ENCODE measurements at regions not wholly inside any gene's neighbourhood (a gene's known extent, or its start where the extent isn't known, plus 50 kb on each side); places are given as distances from the start of the nearest gene placed in this dataset.

DNA sequence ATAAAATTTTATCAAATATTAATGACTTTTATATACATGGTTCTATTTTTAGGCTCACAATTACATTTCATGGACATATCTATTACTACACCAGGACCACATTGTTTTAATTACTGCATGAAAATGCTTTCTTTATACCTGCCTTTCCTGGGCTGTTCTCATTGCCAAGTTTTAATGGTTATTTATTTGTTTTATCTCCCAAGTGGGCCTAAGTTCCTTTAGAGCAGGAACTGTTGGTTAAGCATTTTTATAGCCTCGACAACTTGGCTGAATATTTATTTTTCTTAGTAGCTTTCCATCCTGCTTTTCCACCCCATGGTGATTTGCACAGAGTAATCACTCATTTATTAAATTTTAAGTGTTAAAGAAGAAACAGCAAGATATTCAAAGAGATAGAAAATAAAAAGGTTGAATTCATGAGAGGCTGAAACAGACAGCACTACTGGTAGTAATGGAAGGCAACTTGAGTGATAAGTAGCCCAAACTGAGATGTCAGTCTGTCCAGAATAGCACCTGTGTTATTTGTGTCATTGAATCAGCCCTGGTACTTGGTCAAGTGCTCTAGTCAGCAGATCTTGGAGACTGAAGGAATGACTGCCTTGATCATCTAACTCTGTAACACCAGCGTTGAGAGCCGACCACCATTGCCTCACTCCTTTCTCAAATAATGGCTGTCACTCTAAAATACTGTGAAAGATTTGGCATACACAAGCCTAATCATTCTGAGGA is 119.1 kb upstream of the EGLN3 start:
- ChIA-PET CTCF (no interaction called here), POLR2A (no interaction called here)
- H4K20me1 ChIP-seq (ENCODE audit: control insufficient read depth, insufficient read depth, low read length, poor library complexity, severe bottlenecking): no peaks in the 10 kb centered on the region
- peaks cover 0 to 6% (median 5%) of the 10 kb centered on the region in 3 donors for H3K9me3 ChIP-seq (ENCODE audit: control extremely low read depth in 1 of 3, control insufficient read depth in 2 of 3, insufficient read depth in 1 of 3, low read length in 2 of 3)
- H3K27me3 ChIP-seq (replicated peaks in 1 of 4; ENCODE audit: control extremely low read depth in 1 of 4, control insufficient read depth in 3 of 4, insufficient read depth in 4 of 4, low read length in 3 of 4): no peaks in the 10 kb centered on the region
- intact Hi-C loops (cut with micrococcal nuclease): no loop called here
- H3K36me3 ChIP-seq (replicated peaks in 1 of 2; ENCODE audit: control extremely low read depth in 1 of 2, control insufficient read depth in 1 of 2, extremely low read depth in 1 of 2, insufficient read depth in 2 of 2, low read length in 1 of 2): no peaks in the 10 kb centered on the region
- H3K27me3 Mint-ChIP-seq: peaks cover 3% of the 10 kb centered on the region
- no peak overlapping the region for H2AFZ ChIP-seq (ENCODE audit: insufficient read depth, low read depth, low read length, poor library complexity, severe bottlenecking)
- DNase-seq (no peak), ATAC-seq (ENCODE audit: low read depth) (no peak)
- H3K4me1 Mint-ChIP-seq: no peaks in the 10 kb centered on the region
- no peaks in the 10 kb centered on the region for H3K79me2 ChIP-seq (ENCODE audit: control insufficient read depth, insufficient read depth, low read length)
- no peak overlapping the region for H3K4me2 ChIP-seq (replicated peaks; ENCODE audit: low read depth, low read length, poor library complexity, severe bottlenecking)
- no peak overlapping the region for H3K4me3 ChIP-seq (ENCODE audit: control extremely low read depth in 1 of 5, extremely low read depth in 1 of 5, insufficient read depth in 1 of 5, low read depth in 2 of 5, low read length in 4 of 5)
- no peak overlapping the region for H3K27ac Mint-ChIP-seq
- H3K27ac ChIP-seq (ENCODE audit: low read length in 2 of 2): no peak overlapping the region
- no peak overlapping the region for H3K4me3 Mint-ChIP-seq
- no peaks in the 10 kb centered on the region for H3K4me1 ChIP-seq (ENCODE audit: control insufficient read depth in 2 of 2, insufficient read depth in 2 of 2, low read length in 2 of 2)
- WGBS (ENCODE audit: insufficient coverage): no CpG with 5 or more reads among the region's 3 CpGs
- TF ChIP-seq CTCF (IDR thresholded peaks at IDR 0.05) (no peak), EZH2 (IDR thresholded peaks at IDR 0.05; ENCODE audit: borderline replicate concordance, insufficient read depth, low read depth, low read length, poor library complexity, severe bottlenecking) (no peak)
- no peak overlapping the region for H3K9ac ChIP-seq (ENCODE audit: low read length)
- peaks cover 5% of the 10 kb centered on the region for H3K9me3 Mint-ChIP-seq (ENCODE audit: insufficient read depth)

DNA sequence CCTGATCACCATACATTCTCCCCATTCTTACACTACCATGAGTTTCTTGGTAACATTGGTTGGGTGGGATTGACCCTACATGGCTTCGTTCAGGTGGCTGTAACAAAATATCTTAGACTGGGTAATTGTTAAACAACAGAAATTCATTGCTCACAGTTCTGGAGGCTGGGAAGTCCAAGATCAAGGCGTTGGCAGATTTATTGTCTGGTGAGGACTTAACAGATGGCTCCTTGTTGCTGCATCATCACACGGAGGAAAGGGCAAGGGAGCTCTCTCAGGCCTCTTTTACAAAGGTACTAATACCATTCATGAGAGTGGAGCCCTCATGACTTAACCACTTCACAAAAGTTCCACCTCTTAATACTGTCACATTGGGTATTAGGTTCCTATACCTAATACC is 116.7 kb upstream of the EGLN3 start:
- Mint-ChIP-seq H3K4me3 (no peak overlapping the region), H3K9me3 (ENCODE audit: insufficient read depth) (peaks cover 4% of the 10 kb centered on the region), H3K27ac (no peak overlapping the region), H3K27me3 (peaks cover 3% of the 10 kb centered on the region), H3K4me1 (no peaks in the 10 kb centered on the region)
- Histone ChIP-seq H3K4me2 (replicated peaks; ENCODE audit: low read depth, low read length, poor library complexity, severe bottlenecking) (no peak overlapping the region), H4K20me1 (ENCODE audit: control insufficient read depth, insufficient read depth, low read length, poor library complexity, severe bottlenecking) (no peaks in the 10 kb centered on the region), H2AFZ (ENCODE audit: insufficient read depth, low read depth, low read length, poor library complexity, severe bottlenecking) (no peak overlapping the region), H3K4me3 (ENCODE audit: control extremely low read depth in 1 of 5, extremely low read depth in 1 of 5, insufficient read depth in 1 of 5, low read depth in 2 of 5, low read length in 4 of 5) (no peak overlapping the region), H3K9ac (ENCODE audit: low read length) (no peak overlapping the region), H3K27me3 (replicated peaks in 1 of 4; ENCODE audit: control extremely low read depth in 1 of 4, control insufficient read depth in 3 of 4, insufficient read depth in 4 of 4, low read length in 3 of 4) (peaks cover 0 to 2% (median 0%) of the 10 kb centered on the region in 4 experiments), H3K27ac (ENCODE audit: low read length in 2 of 2) (no peak overlapping the region), H3K4me1 (ENCODE audit: control insufficient read depth in 2 of 2, insufficient read depth in 2 of 2, low read length in 2 of 2) (no peaks in the 10 kb centered on the region), H3K9me3 (ENCODE audit: control extremely low read depth in 1 of 3, control insufficient read depth in 2 of 3, insufficient read depth in 1 of 3, low read length in 2 of 3) (peaks cover 0 to 5% (median 3%) of the 10 kb centered on the region in 3 donors), H3K36me3 (replicated peaks in 1 of 2; ENCODE audit: control extremely low read depth in 1 of 2, control insufficient read depth in 1 of 2, extremely low read depth in 1 of 2, insufficient read depth in 2 of 2, low read length in 1 of 2) (no peaks in the 10 kb centered on the region), H3K79me2 (ENCODE audit: control insufficient read depth, insufficient read depth, low read length) (no peaks in the 10 kb centered on the region)
- TF ChIP-seq CTCF (IDR thresholded peaks at IDR 0.05): no peak
- no peak for TF ChIP-seq EZH2 (IDR thresholded peaks at IDR 0.05; ENCODE audit: borderline replicate concordance, insufficient read depth, low read depth, low read length, poor library complexity, severe bottlenecking)
- no CpG with 5 or more reads among the region's 3 CpGs for WGBS (ENCODE audit: insufficient coverage)
- CTCF ChIA-PET: no interaction called here
- intact Hi-C loops (cut with micrococcal nuclease): no loop called here
- POLR2A ChIA-PET: no interaction called here
- no peak for DNase-seq
- no peak for ATAC-seq (ENCODE audit: low read depth)
